ENCODE measurements at regions not wholly inside any gene's neighbourhood (a gene's known extent, or its start where the extent isn't known, plus 50 kb on each side); places are given as distances from the start of the nearest gene placed in this dataset.

- TF ChIP-seq CTCF (IDR thresholded peaks at IDR 0.05), result no peak
- TF ChIP-seq POLR2A (IDR thresholded peaks at IDR 0.05), result no peak
Measured at GRCh38 chr11:95692526-95693260, 96.9 kb downstream of the FAM76B start.

All from lower leg skin (tissue), 3 donors.